ENCODE measurements at regions not wholly inside any gene's neighbourhood (a gene's known extent, or its start where the extent isn't known, plus 50 kb on each side); places are given as distances from the start of the nearest gene placed in this dataset.
A peak's percentile ranks its signal among the peaks of the same experiment; 100 is the strongest.
"Not testable (repeated sequence)": the region's sequence is repeated elsewhere in the genome, so short reads cannot be mapped to it uniquely, and the experiment has no call there.

GRCh38 chrX:150253959-150254620 is 109.0 kb upstream of the MAMLD1 start:
- DNase-seq = no peak

DNA sequence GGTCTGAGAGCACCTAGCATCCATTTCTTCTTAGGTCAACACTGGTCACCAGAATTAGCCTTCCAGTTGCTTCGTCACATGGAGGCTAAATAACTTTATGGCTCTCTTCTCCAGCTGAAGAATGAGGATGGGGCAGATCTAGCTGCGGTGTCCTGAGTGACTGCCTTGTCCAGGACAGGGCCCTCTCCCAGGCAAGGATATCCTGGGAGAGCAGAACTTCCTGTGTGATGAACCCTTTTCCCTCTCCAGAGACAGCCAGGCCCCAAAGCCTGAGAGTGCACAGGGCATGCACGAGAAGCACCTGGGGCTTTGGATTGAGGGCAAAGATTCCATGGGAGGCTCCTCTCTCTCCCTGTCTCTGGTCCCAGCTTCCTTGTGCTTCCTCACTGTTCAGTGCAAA is 108.2 kb upstream of the MAMLD1 start:
- no peak for DNase-seq

GRCh38 chrX:150255441-150256296 is 107.4 kb upstream of the MAMLD1 start:
- DNase-seq = no peak

- DNase-seq = no peak
Measured at GRCh38 chrX:150256297-150256650, 106.8 kb upstream of the MAMLD1 start.

- DNase-seq = no peak
Measured at GRCh38 chrX:150257353-150258175, 105.6 kb upstream of the MAMLD1 start.

DNA sequence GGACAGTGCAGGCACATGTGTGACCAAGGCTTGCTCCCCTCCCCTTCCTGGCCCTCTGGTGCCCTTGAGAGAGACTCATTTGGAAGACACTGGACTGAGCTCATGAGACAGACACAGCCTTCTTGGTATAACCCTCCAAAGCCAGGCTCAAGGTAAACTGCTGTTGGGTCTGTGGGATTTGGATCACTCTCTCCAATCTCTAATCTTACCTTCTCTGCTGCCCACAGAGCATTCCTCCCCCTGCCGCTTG is 105.0 kb upstream of the MAMLD1 start:
- DNase-seq = no peak

- DNase-seq = no peak
Measured at GRCh38 chrX:150258463-150259430, 104.4 kb upstream of the MAMLD1 start.

GRCh38 chrX:150262456-150262855 is 100.7 kb upstream of the MAMLD1 start:
- peak in 1 of 2 experiments; percentile 15 for DNase-seq

DNA sequence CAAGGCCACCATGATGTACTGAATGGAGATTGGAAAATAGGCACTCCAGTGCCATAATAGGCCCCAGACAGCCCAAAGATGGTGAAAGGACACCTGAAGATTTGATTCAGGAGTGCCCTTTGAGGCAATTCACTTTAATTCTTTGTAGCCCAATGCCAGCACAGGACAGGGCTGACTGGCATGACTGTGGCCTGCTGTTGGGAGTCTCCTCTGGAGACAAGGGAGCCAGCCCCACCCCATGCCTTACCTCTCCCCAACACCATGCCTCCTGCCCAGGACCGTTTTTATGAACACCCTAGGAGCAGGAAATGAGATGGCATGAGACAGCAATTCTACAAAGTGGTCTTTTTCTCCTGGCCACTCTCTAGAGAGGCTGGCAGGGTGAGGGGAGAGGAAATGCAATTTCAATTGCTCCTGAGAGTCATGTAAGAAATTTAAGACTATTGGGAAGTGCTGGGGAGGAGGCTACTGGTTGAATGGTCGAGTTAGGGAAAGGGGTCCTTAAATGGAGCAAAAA is 94.2 kb upstream of the MAMLD1 start:
- DNase-seq = no peak

DNA sequence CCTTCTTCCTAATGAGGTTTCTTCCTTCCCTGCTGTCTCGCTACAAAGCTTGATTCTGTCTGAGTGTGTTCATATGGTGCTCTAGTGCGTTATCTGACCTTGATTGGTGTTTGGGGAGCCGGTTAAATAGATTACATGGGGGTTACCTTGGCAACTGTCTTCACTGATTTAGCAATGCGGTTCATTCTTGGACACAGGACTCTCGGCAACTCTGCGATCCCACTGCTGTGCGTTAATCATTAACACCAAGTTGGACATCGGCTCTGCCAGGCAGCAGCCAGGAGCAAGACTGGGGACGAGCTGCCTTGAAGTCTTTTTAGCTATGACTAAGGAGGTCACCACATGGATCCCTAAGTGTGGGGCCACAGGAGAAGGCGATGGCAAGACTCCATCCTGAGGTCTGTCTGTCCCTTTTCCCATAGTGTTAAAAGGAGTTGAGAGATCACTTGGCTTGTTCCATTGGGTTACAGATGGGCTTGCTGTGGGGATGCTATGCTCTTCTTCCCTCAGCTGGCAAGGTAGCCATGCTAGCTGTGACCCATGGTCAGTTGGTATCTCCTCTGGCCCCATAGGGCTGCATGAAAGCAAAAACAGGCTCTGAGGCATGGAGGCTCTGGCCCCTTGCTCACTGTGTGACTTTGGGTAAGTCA is 93.4 kb upstream of the MAMLD1 start:
- DNase-seq = peak; percentile 8 to 40

GRCh38 chrX:150270622-150271021 is 92.5 kb upstream of the MAMLD1 start:
- DNase-seq = no peak

GRCh38 chrX:150273575-150274294 is 89.4 kb upstream of the MAMLD1 start:
- not testable (repeated sequence) for DNase-seq

GRCh38 chrX:150282953-150283352 is 80.2 kb upstream of the MAMLD1 start:
- DNase-seq = no peak

- DNase-seq = no peak
Measured at GRCh38 chrX:150291014-150291413, 72.1 kb upstream of the MAMLD1 start.

DNA sequence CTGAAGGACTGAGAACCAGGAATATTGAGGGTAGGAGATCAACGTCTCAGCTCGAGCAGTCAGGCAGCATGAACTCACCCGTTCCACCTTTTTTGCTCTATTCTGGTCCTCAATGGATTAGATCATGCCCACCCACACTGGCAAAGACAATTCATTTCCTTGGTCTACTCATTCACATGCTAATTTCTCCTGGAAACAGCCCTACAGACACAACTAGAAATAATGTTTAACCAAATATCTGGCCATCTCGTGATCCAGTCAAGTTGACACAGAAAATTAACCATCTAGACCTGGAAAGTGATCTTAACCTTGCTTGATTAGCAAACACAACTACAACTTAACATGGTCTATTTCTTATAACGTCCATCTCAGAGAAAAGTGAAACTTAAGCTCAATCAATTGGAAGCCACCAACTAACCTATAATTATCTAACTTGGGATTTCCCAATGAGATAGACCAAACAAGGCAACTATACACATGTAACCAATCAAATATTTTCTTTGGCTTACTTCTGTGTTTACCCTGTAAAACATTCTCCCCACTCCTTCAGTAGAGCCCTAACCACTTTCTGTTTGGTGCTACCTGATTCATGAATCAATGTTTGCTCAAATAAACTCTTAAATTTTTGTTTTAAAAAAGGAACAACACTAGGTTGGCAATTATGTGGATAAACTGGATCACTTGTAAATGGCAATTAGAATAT is 69.7 kb upstream of the MAMLD1 start:
- DNase-seq = no peak

DNA sequence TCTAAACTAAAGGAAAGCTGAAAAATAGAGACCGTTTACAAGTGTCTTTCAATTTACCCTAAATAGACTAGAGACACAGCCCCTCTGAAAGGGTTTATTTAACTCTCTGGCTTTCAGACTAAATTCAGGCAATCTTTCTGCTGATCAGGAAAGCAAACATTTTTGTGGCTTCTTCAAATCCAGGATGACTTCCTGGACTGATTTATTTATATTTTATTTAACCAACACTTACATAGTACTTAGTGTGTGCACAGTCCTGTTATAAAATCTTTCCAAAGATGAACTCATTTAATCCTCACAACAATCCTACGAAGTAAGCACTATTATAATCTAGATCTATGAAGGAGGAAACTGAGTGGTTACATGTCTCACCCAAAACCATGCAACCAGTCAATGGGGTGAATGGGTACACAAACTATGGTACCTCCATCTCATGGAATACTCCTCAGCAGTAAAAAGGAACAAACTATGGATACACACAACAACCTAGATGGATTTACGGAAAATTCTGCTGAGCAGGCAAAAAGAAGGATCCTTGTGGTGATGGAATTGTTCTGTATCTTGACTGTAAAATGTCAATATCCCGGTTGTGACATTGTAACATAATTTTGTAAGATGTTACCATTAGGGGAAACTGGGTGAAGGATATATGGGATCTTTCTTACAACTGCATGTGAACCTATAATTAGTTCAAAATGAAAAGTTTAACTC is 64.1 kb upstream of the MAMLD1 start:
- DNase-seq = no peak

DNA sequence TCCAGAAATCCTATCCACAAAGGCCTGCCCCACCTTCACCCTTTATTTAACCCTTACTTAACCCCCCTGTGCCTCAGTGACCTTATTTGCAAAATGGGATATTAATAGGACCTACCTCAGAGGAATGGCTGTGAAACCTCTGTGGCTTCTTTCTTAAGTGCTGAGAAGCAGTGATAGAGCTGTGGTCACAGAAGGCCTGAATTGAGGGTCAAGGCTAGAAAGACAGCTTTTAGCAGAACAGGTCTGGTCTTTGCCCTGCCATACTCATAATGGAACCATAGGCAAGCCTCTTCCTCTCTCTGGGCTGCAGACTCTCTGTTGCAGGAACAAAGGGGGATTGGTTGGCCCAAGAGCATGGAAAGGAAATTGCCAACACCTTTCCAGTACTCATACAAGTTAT is 63.5 kb upstream of the MAMLD1 start:
- no peak for DNase-seq

GRCh38 chrX:150303386-150304097 is 59.6 kb upstream of the MAMLD1 start:
- DNase-seq = peak in 1 of 2 experiments; percentile 22

GRCh38 chrX:150306002-150306401 is 57.1 kb upstream of the MAMLD1 start:
- DNase-seq = no peak
